Astrocyte (in vitro differentiated cells and primary cell): ENCODE measurements at regions not wholly inside any gene's neighbourhood (a gene's known extent, or its start where the extent isn't known, plus 50 kb on each side); places are given as distances from the start of the nearest gene placed in this dataset.

Source experiments
- EZH2 ChIP-seq: IDR thresholded peaks from 2 replicates; pipeline ENCODE4 v1.6.1; 2012; ENCODE audit warnings: mild to moderate bottlenecking, low read length, inconsistent platforms; ENCODE audit not compliant: insufficient read depth
- TF ChIP-seq, protein P1 (sequence below): IDR thresholded peaks from 2 replicates; pipeline ENCODE4 v1.5.1; 2011; ENCODE audit warnings: low read depth, mild to moderate bottlenecking, inconsistent platforms, low read length, moderate library complexity; ENCODE audit not compliant: insufficient read depth

- no peak for TF ChIP-seq EZH2
- TF ChIP-seq, protein P1, sequence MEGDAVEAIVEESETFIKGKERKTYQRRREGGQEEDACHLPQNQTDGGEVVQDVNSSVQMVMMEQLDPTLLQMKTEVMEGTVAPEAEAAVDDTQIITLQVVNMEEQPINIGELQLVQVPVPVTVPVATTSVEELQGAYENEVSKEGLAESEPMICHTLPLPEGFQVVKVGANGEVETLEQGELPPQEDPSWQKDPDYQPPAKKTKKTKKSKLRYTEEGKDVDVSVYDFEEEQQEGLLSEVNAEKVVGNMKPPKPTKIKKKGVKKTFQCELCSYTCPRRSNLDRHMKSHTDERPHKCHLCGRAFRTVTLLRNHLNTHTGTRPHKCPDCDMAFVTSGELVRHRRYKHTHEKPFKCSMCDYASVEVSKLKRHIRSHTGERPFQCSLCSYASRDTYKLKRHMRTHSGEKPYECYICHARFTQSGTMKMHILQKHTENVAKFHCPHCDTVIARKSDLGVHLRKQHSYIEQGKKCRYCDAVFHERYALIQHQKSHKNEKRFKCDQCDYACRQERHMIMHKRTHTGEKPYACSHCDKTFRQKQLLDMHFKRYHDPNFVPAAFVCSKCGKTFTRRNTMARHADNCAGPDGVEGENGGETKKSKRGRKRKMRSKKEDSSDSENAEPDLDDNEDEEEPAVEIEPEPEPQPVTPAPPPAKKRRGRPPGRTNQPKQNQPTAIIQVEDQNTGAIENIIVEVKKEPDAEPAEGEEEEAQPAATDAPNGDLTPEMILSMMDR, result no peak
These were observed 53.7 kb upstream of the CNTN5 start for GRCh38 chr11:98967005-98967404.
